AG09309 (cell line): ENCODE measurements at regions not wholly inside any gene's neighbourhood (a gene's known extent, or its start where the extent isn't known, plus 50 kb on each side); places are given as distances from the start of the nearest gene placed in this dataset.

Source experiments
- DNase-seq: peaks from one replicate; pipeline ENCODE4 v3.0.0-alpha.2; 2010; ENCODE audit warnings: low read depth
- H3K4me3 ChIP-seq: 2 replicates; pipeline ENCODE4 v1.5.1; 2011; ENCODE audit warnings: mild to moderate bottlenecking, low read depth, low read length, moderate library complexity; ENCODE audit not compliant: control insufficient read depth
- TF ChIP-seq, protein P1 (sequence below): IDR thresholded peaks from 2 replicates; pipeline ENCODE4 v1.5.1; 2011; ENCODE audit warnings: mild to moderate bottlenecking, low read depth, low read length, inconsistent platforms; ENCODE audit not compliant: insufficient read depth, control insufficient read depth; ENCODE audit errors: missing control alignments

DNA sequence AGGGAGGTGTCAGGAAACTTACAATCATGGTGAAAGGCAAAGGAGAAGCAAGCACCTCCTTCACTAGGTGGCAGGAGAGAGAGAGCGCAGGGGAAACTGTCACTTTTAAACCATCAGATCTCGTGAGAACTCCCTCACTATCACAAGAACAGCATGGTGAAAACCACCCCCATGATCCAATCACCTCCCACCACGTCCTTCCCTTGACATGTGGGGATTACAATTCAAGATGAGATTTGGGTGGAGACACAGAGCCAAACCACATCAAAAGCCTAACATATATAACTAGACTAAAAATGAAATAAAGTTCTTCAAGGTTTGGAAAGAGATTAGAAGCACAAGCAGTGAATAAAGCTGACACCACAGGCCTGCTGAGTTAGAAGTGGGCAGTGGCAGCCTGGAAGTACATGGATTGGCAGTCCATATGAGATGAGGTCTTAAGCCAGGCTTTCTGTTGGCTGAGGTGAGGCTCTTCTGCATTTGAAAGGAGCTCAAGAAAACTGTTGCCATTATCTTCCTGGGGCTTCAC is 96.4 kb upstream of the MDFIC start:
- TF ChIP-seq, protein P1, sequence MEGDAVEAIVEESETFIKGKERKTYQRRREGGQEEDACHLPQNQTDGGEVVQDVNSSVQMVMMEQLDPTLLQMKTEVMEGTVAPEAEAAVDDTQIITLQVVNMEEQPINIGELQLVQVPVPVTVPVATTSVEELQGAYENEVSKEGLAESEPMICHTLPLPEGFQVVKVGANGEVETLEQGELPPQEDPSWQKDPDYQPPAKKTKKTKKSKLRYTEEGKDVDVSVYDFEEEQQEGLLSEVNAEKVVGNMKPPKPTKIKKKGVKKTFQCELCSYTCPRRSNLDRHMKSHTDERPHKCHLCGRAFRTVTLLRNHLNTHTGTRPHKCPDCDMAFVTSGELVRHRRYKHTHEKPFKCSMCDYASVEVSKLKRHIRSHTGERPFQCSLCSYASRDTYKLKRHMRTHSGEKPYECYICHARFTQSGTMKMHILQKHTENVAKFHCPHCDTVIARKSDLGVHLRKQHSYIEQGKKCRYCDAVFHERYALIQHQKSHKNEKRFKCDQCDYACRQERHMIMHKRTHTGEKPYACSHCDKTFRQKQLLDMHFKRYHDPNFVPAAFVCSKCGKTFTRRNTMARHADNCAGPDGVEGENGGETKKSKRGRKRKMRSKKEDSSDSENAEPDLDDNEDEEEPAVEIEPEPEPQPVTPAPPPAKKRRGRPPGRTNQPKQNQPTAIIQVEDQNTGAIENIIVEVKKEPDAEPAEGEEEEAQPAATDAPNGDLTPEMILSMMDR = no peak
- no peak overlapping the region for H3K4me3 ChIP-seq
- no peak for DNase-seq

DNA sequence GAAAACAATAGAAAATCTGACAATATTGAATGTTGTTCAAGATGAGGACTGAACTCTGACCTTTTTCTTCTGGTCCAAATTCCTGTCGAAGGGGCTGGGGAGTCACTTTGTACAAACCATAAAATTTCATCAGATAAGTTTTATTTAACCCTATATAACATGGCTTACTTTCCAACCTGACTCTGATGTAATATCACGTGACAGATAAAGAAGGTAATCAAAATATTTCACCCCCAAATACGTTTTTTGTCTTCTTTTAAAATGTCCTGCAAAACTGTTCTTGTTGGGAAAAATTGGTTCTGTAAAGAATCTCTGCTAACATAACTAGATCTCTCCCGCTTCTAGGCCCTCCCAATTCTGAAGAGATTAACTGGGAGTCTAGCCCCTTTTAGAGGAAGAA is 90.9 kb upstream of the MDFIC start:
- TF ChIP-seq, protein P1 = no peak
- no peak for DNase-seq
- no peak overlapping the region for H3K4me3 ChIP-seq

DNA sequence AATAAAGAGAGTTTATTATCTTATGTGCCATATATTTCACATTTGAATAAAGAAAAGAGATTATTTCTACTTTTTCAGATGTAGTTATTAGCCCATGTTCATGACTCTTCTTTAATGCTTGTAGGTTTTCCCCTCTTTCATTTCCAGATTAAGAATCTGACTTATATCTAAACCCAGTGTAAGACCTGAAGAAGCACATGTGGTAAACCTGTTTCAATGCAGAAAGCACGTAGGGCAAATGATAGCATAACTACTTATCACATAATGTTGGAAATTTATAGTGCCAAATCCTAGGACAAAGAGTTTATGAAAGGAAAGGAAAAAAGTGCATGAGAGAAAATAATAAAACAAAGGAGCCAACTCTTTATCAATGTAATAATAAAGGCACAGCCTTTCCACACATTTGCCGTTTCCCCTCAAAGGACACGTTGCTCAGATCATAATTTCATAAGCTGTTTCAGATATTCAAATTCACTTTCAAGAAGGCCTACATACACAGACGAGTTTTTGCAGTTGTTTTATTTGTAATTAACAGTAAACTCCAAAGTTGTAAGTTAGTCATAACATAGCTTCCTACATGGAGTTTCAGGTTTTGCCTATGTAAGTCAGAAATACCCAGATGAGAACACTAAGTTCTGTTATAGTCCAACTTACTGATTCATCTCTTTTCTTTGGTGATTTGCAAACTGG is 88.8 kb upstream of the MDFIC start:
- no peak for DNase-seq
- no peak overlapping the region for H3K4me3 ChIP-seq
- TF ChIP-seq, protein P1 = no peak

DNA sequence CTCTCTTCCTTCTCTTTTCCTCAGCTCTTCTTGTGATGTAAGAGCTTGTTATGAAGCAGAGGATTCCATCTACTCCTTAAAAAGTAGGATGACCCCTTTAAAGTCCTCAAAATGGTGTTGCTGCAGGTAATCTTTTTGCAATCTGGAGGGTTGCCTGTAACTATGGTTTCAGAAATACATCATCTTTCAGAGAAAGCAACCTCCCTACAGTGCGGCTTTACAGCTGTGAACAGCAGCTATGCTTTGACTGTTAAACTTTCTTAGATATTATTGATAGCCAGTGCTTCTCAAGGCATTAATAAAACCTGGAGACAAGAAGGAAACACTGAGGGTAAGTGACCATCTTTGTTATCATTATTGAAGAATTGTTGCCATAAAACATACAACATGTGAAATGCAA is 86.6 kb upstream of the MDFIC start:
- TF ChIP-seq, protein P1 = no peak
- no peak overlapping the region for H3K4me3 ChIP-seq
- DNase-seq = no peak

DNA sequence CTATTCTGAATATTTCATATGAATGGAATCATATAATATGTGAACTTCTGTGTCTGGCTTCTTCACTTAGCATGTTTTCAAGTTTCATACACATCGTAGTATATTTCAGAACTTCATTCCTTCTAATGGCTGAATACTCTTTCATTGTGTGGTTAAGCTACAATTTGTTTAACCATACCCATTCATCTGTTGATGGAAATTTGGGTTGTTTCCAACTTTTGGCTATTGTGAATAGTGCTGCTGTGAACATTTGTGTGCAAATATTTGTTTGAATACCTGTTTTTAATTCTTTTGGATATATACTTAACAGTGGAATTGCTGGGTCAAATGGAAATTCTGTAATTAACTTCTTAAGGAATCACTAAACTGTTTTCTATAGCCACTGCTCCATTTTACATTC is 86.0 kb upstream of the MDFIC start:
- TF ChIP-seq, protein P1 = no peak
- no peak overlapping the region for H3K4me3 ChIP-seq
- no peak for DNase-seq

DNA sequence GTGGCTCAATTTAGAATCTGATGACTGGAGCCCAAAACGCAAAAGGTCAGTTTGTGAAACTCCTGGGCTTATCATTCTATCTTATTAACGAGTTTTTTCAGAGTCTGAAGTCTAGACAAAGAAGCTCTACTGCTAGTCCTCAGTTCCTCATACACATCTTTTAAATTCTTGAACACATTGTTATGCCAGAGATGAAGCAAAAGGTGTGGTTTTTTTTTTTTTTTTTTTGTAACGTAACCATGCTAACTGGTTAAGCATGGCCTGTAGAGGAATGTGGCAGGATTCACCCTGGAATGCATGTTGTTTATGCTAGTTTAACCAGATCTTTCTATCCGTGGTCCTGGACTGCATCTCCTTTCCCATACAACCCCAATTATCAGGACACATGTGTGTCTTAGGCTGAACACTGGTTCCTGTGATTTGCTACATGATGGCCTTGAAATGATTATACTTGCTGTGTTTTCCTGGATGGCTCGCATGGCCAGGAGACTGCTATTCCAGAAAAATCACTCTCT is 79.3 kb upstream of the MDFIC start:
- no peak for DNase-seq
- H3K4me3 ChIP-seq = no peak overlapping the region
- TF ChIP-seq, protein P1 = no peak
